ENCODE measurements at regions not wholly inside any gene's neighbourhood (a gene's known extent, or its start where the extent isn't known, plus 50 kb on each side); places are given as distances from the start of the nearest gene placed in this dataset.

- TF ChIP-seq CTCF (IDR thresholded peaks at IDR 0.05) (no peak), POLR2A (IDR thresholded peaks at IDR 0.05) (no peak)
Measured at GRCh38 chr4:177123811-177124210, 185.9 kb upstream of the NEIL3 start.

Data from adrenal gland (tissue), 5 donors.